Natural killer cell (primary cell): ENCODE measurements at regions not wholly inside any gene's neighbourhood (a gene's known extent, or its start where the extent isn't known, plus 50 kb on each side); places are given as distances from the start of the nearest gene placed in this dataset.
"Not testable (repeated sequence)": the region's sequence is repeated elsewhere in the genome, so short reads cannot be mapped to it uniquely, and the experiment has no call there.

Experiments
- ATAC-seq, 3 donors: fragments of 150-1000 bp in 2 of 3; fragments of 200-7000 bp in 1 of 3; cut with Tn5 transposase; 1 replicate in 1 of 3; 2 replicates in 2 of 3; pipeline ENCODE4 v1.10.0; 2021; ENCODE audit warnings: mild to moderate bottlenecking in 2 of 3, moderate library complexity in 2 of 3
- DNase-seq, 2 donors: peaks; one replicate each; pipeline versions ENCODE4 v3.0.0 to v3.0.0-alpha.2; 2013 to 2021; ENCODE audit warnings: mixed read lengths in 1 of 2
- H3K27ac ChIP-seq: one replicate; pipeline ENCODE4 v1.5.1; 2013; ENCODE audit warnings: mild to moderate bottlenecking, low read length
- H3K27me3 ChIP-seq: one replicate; pipeline ENCODE4 v1.6.1; 2013; ENCODE audit warnings: low read length; ENCODE audit not compliant: control insufficient read depth, insufficient read depth
- H3K36me3 ChIP-seq: one replicate; pipeline ENCODE4 v1.6.1; 2013; ENCODE audit warnings: low read length; ENCODE audit not compliant: control insufficient read depth, insufficient read depth
- H3K4me1 ChIP-seq: one replicate; pipeline ENCODE4 v1.6.1; 2013; ENCODE audit warnings: low read length; ENCODE audit not compliant: control insufficient read depth, insufficient read depth
- H3K4me3 ChIP-seq: one replicate; pipeline ENCODE4 v1.5.1; 2013; ENCODE audit warnings: low read length
- H3K9me3 ChIP-seq: one replicate; pipeline ENCODE4 v1.6.1; 2013; ENCODE audit warnings: low read length; ENCODE audit not compliant: control insufficient read depth, insufficient read depth
- H3K27ac Mint-ChIP-seq, 2 donors: one replicate each; pipeline ENCODE4 v1.8.0; 2022; ENCODE audit warnings: mild to moderate bottlenecking in 2 of 2, mixed read lengths in 2 of 2, moderate library complexity in 1 of 2
- H3K27me3 Mint-ChIP-seq, 2 donors: one replicate each; pipeline ENCODE4 v1.8.0; 2022; ENCODE audit warnings: low read depth in 2 of 2, mixed read lengths in 2 of 2
- H3K36me3 Mint-ChIP-seq: one replicate; pipeline ENCODE4 v1.8.0; 2022; ENCODE audit warnings: mixed read lengths
- H3K4me1 Mint-ChIP-seq, 2 donors: one replicate each; pipeline ENCODE4 v1.8.0; 2022; ENCODE audit warnings: mixed read lengths in 2 of 2
- H3K4me3 Mint-ChIP-seq: one replicate; pipeline ENCODE4 v1.8.0; 2022; ENCODE audit warnings: mild to moderate bottlenecking, moderate library complexity, mixed read lengths
- H3K9me3 Mint-ChIP-seq, 2 donors: one replicate each; pipeline ENCODE4 v1.8.0; 2022; ENCODE audit warnings: mixed read lengths in 2 of 2
- WGBS: methylation state at CpG from one replicate; pipeline ENCODE4 v1.1.7; 2013; ENCODE audit warnings: missing lambda C conversion rate; ENCODE audit not compliant: insufficient coverage; 5-methylcytosine and 5-hydroxymethylcytosine counted together
- intact Hi-C: fragments of 100-400 bp; cut with micrococcal nuclease; formaldehyde crosslinking; loops from one replicate; pipeline ENCODE4 v1.14.2; 2022
- TF ChIP-seq, protein P1 (sequence below): fragments of 200-600 bp; IDR thresholded peaks from one replicate; pipeline ENCODE4 v1.8.0; 2022; ENCODE audit warnings: antibody characterized with exemption

GRCh38 chr20:43352996-43353395 lies 104.7 kb upstream of the SRSF6 start:
- 93% methylated on average over 8 of the region's 8 CpGs for WGBS
- H3K27me3 ChIP-seq: no peaks in the 10 kb centered on the region
- no peaks in the 10 kb centered on the region for H3K4me1 Mint-ChIP-seq
- no peaks in the 10 kb centered on the region for H3K9me3 Mint-ChIP-seq
- H3K36me3 ChIP-seq: no peaks in the 10 kb centered on the region
- H3K4me3 ChIP-seq: no peak overlapping the region
- H3K4me1 ChIP-seq: no peaks in the 10 kb centered on the region
- H3K27me3 Mint-ChIP-seq: peaks cover 9 to 17% of the 10 kb centered on the region in 2 donors
- intact Hi-C loops: no loop called here
- H3K4me3 Mint-ChIP-seq: no peak overlapping the region
- no peak overlapping the region for H3K27ac Mint-ChIP-seq
- no peaks in the 10 kb centered on the region for H3K9me3 ChIP-seq
- ATAC-seq (no peak), DNase-seq (no peak)
- H3K27ac ChIP-seq: no peak overlapping the region
- TF ChIP-seq, protein P1, sequence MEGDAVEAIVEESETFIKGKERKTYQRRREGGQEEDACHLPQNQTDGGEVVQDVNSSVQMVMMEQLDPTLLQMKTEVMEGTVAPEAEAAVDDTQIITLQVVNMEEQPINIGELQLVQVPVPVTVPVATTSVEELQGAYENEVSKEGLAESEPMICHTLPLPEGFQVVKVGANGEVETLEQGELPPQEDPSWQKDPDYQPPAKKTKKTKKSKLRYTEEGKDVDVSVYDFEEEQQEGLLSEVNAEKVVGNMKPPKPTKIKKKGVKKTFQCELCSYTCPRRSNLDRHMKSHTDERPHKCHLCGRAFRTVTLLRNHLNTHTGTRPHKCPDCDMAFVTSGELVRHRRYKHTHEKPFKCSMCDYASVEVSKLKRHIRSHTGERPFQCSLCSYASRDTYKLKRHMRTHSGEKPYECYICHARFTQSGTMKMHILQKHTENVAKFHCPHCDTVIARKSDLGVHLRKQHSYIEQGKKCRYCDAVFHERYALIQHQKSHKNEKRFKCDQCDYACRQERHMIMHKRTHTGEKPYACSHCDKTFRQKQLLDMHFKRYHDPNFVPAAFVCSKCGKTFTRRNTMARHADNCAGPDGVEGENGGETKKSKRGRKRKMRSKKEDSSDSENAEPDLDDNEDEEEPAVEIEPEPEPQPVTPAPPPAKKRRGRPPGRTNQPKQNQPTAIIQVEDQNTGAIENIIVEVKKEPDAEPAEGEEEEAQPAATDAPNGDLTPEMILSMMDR: no peak
- H3K36me3 Mint-ChIP-seq: no peaks in the 10 kb centered on the region

GRCh38 chr20:43350694-43351093 lies 107.0 kb upstream of the SRSF6 start:
- H3K4me3 ChIP-seq, H3K27me3 ChIP-seq, H3K4me1 ChIP-seq, ATAC-seq, H3K9me3 Mint-ChIP-seq, DNase-seq, H3K36me3 ChIP-seq, H3K4me3 Mint-ChIP-seq, H3K4me1 Mint-ChIP-seq, H3K27ac Mint-ChIP-seq, intact Hi-C loops, H3K27ac ChIP-seq, H3K36me3 Mint-ChIP-seq, H3K9me3 ChIP-seq: not testable (repeated sequence)
- WGBS: 89% methylated on average over 2 of the region's 3 CpGs
- peaks cover 10 to 19% of the 10 kb centered on the region in 2 donors for H3K27me3 Mint-ChIP-seq

- Histone ChIP-seq H3K27ac (no peak overlapping the region), H3K9me3 (no peaks in the 10 kb centered on the region), H3K27me3 (no peaks in the 10 kb centered on the region), H3K4me3 (no peak overlapping the region), H3K4me1 (no peaks in the 10 kb centered on the region), H3K36me3 (no peaks in the 10 kb centered on the region)
- TF ChIP-seq, protein P1: no peak
- H3K4me3 Mint-ChIP-seq: no peak overlapping the region
- DNase-seq: no peak
- no peak overlapping the region for H3K27ac Mint-ChIP-seq
- intact Hi-C loops: no loop called here
- 77% methylated on average over 2 of the region's 2 CpGs for WGBS
- no peaks in the 10 kb centered on the region for H3K36me3 Mint-ChIP-seq
- ATAC-seq: no peak
- no peaks in the 10 kb centered on the region for H3K4me1 Mint-ChIP-seq
- peaks cover 10 to 22% of the 10 kb centered on the region in 2 donors for H3K27me3 Mint-ChIP-seq
- H3K9me3 Mint-ChIP-seq: no peaks in the 10 kb centered on the region
Measured at GRCh38 chr20:43349841-43350240, 107.9 kb upstream of the SRSF6 start.

DNA sequence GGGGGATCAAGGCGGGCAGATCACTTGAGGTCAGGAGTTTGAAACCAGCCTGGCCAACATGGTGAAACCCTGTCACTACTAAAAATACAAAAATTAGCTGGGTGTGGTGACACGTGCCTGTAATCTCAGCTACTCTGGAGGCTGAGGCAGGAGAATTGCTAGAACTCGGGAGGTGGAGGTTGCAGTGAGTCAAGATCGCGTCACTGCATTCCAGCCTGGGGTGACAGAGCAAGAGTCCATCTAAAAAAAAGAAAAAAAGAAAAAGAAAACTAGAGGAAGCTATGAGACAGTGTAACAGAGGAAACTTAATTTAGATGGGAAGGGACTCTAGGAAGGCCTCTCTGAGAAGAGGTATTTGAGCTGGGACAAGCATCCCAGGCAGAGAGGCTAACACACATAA lies 109.9 kb upstream of the SRSF6 start:
- not testable (repeated sequence) for H3K36me3 Mint-ChIP-seq, H3K4me1 Mint-ChIP-seq
- H3K27me3 Mint-ChIP-seq: peaks cover 9 to 22% of the 10 kb centered on the region in 2 donors

DNA sequence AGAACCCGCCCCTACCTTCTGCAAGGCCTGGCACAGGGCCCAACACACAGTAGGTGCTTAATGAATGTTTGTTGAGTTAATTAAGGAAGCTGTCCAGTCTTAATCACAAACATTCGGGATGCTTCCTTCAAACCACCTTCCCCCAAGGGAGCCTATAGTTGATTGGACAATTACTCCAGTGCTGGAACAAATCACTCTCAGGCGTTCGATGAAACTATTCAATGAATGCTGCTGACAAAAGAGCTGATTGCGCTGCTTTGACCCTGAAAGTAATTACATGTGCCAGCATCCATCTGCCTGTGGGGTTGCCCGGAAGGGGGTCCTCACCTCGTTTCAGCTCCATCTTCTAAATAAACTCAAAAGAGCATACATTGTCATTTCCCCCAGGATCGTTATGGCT lies 112.0 kb upstream of the SRSF6 start:
- peaks cover 3% of the 10 kb centered on the region for H3K9me3 ChIP-seq
- no peaks in the 10 kb centered on the region for H3K36me3 ChIP-seq
- H3K36me3 Mint-ChIP-seq: no peaks in the 10 kb centered on the region
- WGBS: 83% methylated on average over 6 of the region's 8 CpGs
- no peak overlapping the region for H3K4me3 ChIP-seq
- H3K27ac Mint-ChIP-seq: no peak overlapping the region
- H3K27me3 Mint-ChIP-seq: peaks cover 7 to 22% of the 10 kb centered on the region in 2 donors
- H3K27ac ChIP-seq: no peak overlapping the region
- TF ChIP-seq, protein P1: no peak
- H3K9me3 Mint-ChIP-seq: peaks cover 2 to 3% of the 10 kb centered on the region in 2 donors
- no peak for ATAC-seq
- no peak for DNase-seq
- no peaks in the 10 kb centered on the region for H3K4me1 ChIP-seq
- H3K4me3 Mint-ChIP-seq: no peak overlapping the region
- H3K27me3 ChIP-seq: no peaks in the 10 kb centered on the region
- intact Hi-C loops: no loop called here
- no peaks in the 10 kb centered on the region for H3K4me1 Mint-ChIP-seq

More for the DNA sequence above, 109.9 kb upstream of the SRSF6 start:
- H3K36me3 ChIP-seq, H3K4me3 ChIP-seq, H3K4me3 Mint-ChIP-seq, intact Hi-C loops, H3K4me1 ChIP-seq, H3K27ac ChIP-seq, ATAC-seq, H3K9me3 Mint-ChIP-seq, H3K27me3 ChIP-seq, H3K27ac Mint-ChIP-seq, DNase-seq, H3K9me3 ChIP-seq: not testable (repeated sequence)
- WGBS: 93% methylated on average over 5 of the region's 5 CpGs
